Cerebellar cortex (tissue), 1 donor: ENCODE measurements at regions not wholly inside any gene's neighbourhood (a gene's known extent, or its start where the extent isn't known, plus 50 kb on each side); places are given as distances from the start of the nearest gene placed in this dataset.
"Not testable (repeated sequence)": the region's sequence is repeated elsewhere in the genome, so short reads cannot be mapped to it uniquely, and the experiment has no call there.

ENCODE experiments used
- DNase-seq: peaks from one replicate; pipeline ENCODE4 v3.0.0-alpha.2; 2015; ENCODE audit warnings: low spot score

- DNase-seq: not testable (repeated sequence)
These were observed 85.6 kb downstream of the OR2B2 start for GRCh38 chr6:27826612-27826985.

- not testable (repeated sequence) for DNase-seq
These were observed 86.2 kb downstream of the OR2B2 start for GRCh38 chr6:27825848-27826611.

DNA sequence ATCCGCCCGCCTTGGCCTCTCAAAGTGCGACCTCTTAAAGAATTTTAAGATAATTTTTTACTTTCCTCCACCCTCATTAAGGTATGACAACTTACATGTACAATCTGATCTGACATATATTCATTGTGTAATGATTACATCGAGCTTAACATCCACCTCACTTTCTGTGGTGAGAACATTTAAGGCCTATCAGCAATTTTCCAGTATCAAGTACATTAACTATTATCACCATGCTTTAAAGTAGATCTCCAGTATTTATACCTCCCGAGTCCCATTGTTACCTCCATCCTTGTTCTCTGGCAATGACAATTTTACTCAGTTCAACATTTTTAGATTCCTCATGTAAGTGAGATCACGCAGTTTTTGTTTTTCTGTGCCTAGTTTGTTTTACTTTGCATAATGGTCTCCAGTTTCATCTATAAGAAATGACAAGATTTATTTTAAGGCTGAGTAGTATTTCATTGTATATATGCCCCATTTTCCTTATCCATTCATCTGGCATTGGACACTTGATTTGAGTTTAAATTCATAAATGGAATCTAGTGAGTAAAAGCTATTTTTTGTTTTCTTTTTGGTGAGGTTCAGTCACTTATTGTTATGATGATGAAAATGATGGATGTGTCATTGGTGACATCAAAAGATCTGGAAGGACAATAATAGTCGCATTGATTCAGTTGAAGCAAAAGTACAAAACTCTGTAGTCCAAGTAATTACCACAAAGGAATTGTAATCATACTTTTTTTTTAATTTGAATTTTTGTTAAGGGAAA lies 87.0 kb downstream of the OR2B2 start:
- DNase-seq: no peak

DNA sequence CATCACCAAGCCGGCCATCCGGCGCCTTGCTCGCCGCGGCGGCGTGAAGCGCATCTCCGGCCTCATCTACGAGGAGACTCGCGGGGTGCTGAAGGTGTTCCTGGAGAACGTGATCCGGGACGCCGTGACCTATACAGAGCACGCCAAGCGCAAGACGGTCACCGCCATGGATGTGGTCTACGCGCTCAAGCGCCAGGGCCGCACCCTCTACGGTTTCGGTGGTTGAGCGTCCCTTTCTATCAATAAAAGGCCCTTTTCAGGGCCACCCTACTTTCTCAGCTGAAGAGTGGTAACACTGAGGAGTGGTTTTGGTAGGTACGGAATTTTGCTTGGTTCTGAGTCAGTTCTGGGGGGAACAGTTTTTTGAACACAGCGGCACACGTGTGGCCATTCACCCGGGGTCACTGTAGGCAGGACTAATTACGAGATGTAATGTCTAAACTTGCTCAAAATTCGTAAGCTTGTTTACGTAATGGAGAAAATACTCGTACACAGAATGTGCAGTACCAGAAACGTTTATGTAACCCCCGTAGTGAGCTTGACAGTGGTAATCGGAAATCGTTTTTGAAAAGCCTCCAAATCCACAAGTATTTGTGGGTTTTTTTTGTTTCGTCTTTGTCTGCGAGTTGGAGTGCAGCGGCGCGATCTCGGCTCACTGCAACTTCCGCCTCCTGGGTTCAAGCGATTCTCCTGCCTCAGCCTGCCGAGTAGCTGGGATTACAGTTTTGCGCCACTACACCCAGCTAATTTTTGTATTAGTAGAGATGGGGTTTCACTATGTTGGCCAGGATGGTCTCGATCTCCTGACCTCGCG lies 87.8 kb downstream of the OR2B2 start:
- not testable (repeated sequence) for DNase-seq

DNA sequence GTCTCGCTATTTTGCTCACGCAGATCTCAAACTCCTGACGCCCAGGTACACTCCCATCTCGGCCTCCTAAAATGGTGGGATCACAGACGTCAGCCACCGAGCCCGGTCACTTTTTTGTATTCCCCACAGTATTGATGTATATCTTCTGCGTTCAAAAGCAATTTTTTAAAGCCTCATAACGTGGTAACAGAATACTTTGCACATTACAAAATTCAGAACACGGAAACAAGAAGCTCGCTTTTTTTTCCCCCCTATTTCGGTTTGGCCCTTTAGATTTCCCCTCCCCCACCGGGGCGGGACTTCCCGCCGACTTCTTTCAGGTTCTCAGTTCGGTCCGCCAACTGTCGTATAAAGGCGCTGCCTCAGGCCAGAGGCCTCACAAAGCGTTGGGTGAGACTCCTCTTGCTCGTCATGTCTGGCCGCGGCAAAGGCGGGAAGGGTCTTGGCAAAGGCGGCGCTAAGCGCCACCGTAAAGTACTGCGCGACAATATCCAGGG lies 88.4 kb downstream of the OR2B2 start:
- peak; percentile 63 for DNase-seq

DNA sequence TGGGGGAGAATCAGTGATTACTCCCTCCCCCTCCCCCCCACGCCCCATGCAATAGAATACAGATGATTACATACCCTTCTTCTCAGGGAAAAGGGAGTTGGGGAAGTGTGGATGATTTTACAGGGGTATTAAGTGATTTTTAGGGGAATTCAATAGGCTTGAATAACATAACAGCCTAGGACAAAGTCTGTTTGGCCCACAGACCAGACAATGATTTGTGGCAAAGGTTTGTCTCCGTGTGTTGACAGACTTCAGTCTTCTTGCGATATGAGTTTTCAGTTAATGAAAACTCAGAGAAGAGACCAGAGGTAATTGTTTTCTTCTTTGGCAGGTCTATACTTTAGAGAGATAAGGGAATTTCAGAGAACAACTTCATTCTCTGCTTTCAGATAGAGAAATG lies 95.3 kb downstream of the OR2B2 start:
- no peak for DNase-seq

DNA sequence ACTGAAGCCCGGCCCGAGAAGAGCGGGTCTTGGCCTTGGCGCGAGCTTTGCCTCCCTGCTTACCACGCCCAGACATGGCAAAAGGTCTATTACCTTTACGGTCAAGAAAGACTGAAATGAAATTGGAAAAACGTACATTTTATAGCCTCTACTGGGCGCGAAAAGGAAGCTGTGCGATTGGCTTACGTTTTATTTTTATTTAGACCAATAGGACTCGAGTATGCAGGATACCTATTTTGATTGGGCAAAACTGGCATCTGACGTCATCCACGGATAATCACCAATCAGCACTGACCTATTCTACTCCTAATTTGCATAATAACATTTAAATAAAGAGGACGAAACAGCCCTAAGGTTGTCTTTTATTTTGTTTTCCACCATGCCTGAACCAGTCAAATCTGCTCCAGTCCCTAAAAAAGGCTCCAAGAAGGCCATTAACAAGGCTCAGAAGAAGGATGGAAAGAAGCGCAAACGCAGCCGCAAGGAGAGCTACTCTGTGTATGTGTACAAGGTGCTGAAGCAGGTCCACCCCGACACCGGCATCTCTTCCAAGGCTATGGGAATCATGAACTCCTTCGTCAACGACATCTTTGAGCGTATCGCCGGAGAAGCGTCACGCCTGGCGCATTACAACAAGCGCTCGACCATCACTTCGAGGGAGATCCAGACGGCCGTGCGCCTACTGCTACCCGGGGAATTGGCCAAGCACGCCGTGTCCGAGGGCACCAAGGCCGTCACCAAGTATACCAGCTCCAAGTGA lies 97.4 kb downstream of the OR2B2 start:
- peak; percentile 89 for DNase-seq

DNA sequence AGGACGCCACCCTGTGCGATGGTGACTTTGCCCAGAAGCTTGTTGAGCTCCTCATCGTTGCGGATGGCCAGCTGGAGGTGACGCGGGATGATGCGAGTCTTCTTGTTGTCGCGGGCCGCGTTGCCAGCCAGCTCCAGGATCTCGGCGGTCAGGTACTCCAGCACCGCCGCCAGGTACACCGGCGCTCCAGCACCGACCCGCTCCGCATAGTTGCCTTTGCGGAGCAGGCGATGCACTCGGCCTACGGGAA lies 97.9 kb downstream of the OR2B2 start:
- not testable (repeated sequence) for DNase-seq

DNA sequence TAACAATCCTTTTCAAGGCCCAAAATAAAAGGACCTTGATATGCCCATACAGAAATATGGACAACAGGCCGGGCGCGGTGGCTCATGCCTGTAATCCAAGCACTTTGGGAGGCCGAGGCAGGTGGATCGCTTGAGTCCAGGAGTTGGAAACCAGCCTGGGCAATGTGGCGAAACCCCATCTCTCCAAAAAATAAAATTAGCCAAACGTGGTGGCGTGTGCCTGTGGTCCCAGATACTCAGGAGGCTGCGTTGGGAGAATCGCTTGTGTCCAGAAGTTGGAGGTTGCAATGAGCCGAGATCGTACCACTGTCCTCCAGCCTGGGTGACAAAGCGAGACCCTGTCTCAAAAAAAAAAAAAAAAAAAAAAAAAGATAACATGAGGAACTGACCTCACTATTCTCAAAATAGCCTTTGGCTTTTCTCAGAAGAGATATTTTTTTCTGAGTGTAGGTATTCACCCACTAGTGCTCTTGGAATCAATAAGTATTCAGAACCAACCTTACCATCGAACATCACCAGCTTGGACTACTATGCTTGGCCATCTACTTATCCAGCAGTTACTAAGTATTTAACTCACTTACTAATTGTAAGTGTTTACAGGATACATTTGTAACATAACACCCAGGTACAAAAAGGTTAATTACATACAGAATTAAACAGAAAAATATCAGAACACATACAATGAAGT lies 99.2 kb downstream of the OR2B2 start:
- no peak for DNase-seq

GRCh38 chr6:27812078-27812804 lies 100.0 kb downstream of the OR2B2 start:
- no peak for DNase-seq

DNA sequence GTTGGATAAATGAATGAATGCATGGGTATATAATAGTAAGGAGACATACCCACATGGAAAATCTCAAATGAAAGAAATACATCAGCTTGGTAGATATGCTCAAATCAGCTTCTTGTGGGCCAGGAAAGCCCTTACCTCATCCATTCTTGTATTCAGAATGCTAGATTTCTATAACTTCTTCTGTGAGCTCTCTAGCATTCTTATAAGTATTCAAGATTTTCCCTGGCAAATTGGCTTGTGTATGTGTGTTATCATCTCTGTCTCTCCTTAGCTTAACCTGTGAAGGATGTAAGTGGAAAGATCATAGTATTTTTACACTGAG lies 100.8 kb downstream of the OR2B2 start:
- DNase-seq: no peak

- no peak for DNase-seq
These were observed 101.3 kb downstream of the OR2B2 start for GRCh38 chr6:27810768-27811450.

DNA sequence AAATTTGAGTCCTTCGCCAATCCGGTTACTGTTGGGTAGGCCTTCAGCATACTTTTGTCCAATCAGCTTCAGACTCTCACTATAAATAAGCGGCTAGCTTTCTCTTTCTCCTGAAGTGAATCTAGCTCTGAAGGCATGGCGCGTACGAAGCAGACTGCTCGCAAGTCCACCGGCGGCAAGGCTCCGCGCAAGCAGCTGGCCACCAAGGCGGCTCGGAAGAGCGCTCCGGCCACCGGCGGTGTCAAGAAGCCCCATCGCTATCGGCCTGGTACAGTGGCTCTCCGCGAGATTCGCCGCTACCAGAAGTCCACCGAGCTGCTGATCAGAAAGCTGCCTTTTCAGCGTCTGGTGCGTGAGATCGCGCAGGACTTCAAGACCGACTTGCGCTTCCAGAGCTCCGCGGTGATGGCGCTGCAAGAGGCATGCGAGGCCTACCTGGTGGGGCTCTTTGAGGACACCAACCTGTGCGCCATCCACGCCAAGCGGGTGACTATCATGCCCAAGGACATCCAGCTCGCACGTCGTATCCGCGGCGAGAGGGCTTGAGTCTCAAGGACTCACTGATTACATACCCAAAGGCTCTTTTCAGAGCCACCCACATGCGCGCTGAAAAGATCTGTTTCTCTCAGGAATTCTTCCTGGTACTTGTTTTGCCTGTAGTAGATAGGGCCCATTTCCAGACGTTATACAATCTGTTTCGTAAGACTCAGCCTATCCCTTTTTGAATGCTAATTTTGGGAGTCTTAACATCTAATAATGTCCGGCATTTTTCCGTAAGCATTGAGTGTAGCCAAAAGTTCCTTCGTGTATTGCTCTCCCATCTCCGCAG lies 102.0 kb downstream of the OR2B2 start:
- DNase-seq: peak; percentile 92

GRCh38 chr6:27809067-27809938 lies 102.9 kb downstream of the OR2B2 start:
- no peak for DNase-seq

DNA sequence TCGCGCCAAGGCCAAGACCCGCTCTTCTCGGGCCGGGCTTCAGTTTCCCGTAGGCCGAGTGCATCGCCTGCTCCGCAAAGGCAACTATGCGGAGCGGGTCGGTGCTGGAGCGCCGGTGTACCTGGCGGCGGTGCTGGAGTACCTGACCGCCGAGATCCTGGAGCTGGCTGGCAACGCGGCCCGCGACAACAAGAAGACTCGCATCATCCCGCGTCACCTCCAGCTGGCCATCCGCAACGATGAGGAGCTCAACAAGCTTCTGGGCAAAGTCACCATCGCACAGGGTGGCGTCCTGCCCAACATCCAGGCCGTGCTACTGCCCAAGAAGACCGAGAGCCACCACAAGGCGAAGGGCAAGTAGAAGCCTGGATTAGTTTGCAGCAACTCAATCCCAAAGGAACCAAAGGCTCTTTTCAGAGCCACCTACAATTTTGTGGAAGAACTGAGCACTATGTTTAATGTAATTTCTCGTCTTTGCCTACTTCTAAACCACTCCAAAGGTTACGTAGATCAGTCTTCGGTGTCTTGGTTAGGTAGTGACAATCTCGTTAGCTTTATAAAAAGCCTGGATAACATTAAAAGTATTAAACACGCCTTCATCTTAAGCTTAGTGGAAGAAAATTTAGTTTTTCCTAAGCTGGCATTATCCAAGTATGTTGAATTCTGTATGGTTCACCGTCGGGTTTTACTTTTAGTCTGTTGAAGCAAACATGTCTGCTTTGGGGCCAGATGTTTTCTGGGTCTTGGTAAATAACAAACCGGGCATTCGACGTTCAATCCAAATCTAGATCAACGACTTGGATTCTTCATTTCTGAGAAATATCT lies 103.7 kb downstream of the OR2B2 start:
- DNase-seq: not testable (repeated sequence)

DNA sequence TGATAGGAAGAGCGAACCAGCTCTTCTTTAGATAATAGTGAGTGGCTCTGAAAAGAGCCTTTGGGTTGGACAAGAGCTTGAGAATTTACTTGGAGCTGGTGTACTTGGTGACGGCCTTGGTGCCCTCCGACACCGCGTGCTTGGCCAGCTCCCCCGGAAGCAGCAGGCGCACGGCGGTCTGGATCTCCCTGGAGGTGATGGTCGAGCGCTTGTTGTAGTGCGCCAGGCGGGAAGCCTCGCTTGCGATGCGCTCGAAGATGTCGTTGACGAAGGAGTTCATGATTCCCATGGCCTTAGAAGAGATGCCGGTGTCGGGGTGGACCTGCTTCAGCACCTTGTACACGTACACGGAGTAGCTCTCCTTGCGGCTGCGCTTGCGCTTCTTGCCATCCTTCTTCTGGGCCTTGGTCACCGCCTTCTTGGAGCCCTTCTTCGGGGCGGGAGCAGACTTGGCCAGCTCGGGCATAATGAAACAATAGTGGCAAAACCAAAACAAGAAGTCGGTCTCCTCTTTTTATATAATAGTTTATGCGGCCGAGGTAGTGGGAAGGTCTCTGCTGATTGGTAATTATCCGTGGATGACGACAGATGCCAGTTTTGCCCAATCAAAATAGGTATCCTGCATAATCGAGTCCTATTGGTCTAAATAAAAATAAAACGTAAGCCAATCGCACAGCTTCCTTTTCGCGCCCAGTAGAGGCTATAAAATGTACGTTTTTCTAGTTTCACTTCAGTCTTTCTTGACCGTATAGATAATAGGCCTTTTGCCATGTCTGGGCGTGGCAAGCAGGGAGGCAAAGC lies 104.6 kb downstream of the OR2B2 start:
- peak; percentile 84 for DNase-seq
